ENCODE measurements at regions not wholly inside any gene's neighbourhood (a gene's known extent, or its start where the extent isn't known, plus 50 kb on each side); places are given as distances from the start of the nearest gene placed in this dataset.

GRCh38 chr15:70293591-70294470 is 196.1 kb upstream of the TLE3 start (continued):
- no peak for TF ChIP-seq ZNF687 (IDR thresholded peaks at IDR 0.05)
- no peak for TF ChIP-seq ESRRA (IDR thresholded peaks at IDR 0.05; ENCODE audit: low read length)
- TF ChIP-seq GABPA (IDR thresholded peaks at IDR 0.05; ENCODE audit: low read depth), result no peak
- TF ChIP-seq SMC3 (IDR thresholded peaks at IDR 0.05; ENCODE audit: borderline replicate concordance, low read length), result no peak
- no peak for TF ChIP-seq RBBP5 (conservative IDR thresholded peaks at IDR 0.05)
- TF ChIP-seq IKZF2 (IDR thresholded peaks at IDR 0.05), result no peak
- no peak for TF ChIP-seq MYB (IDR thresholded peaks at IDR 0.05; ENCODE audit: borderline replicate concordance, low read depth, low read length)
- no peak for TF ChIP-seq HSF1 (IDR thresholded peaks at IDR 0.05; ENCODE audit: low read depth, low read length)
